GM12878 (cell line): ENCODE measurements at regions not wholly inside any gene's neighbourhood (a gene's known extent, or its start where the extent isn't known, plus 50 kb on each side); places are given as distances from the start of the nearest gene placed in this dataset.

Experiments
- ATAC-seq: fragments of 200-7000 bp; cut with Tn5 transposase; 3 replicates; pipeline ENCODE4 v1.9.1; 2020; ENCODE audit warnings: mild to moderate bottlenecking, moderate library complexity
- BruUV-seq: library from RNA; stranded (reverse); fragments of 400-500 nt; replicated peaks from 2 replicates; lab custom pipeline; 2021; lab: Mats Ljungman, UMichigan
- CTCF ChIA-PET: fragments of 300-600 bp; sonication (Branson Sonifier 250); formaldehyde crosslinking; extraction: SDS; loops from one replicate; lab custom pipeline; 2021; ENCODE audit warnings: inconsistent platforms; lab: Yijun Ruan, JAX
- POLR2A ChIA-PET: fragments of 350-600 bp; formaldehyde crosslinking; extraction: SDS; loops from one replicate; lab custom pipeline; 2021; ENCODE audit warnings: inconsistent platforms; lab: Charles Lee
- RAD21 ChIA-PET: fragments of 300-600 bp; sonication (Branson Sonifier 250); formaldehyde crosslinking; loops from one replicate; lab custom pipeline; 2023; ENCODE audit warnings: antibody characterized with exemption; ENCODE audit not compliant: unreplicated experiment; lab: Charles Lee
- SMC1A ChIA-PET: fragments of 300-600 bp; sonication (Branson Sonifier 250); formaldehyde crosslinking; loops from one replicate; lab custom pipeline; 2023; ENCODE audit not compliant: unreplicated experiment, uncharacterized antibody; lab: Charles Lee
- DNase-seq: peaks from one replicate; pipeline ENCODE4 v3.0.0-alpha.2; 2011; ENCODE audit warnings: low read depth, low spot score
- FAIRE-seq: peaks from 3 replicates; lab custom pipeline; 2011; peaks lifted over from hg19 to GRCh38; lab: Jason Lieb, UNC
- H2AFZ ChIP-seq: 2 replicates; pipeline ENCODE4 v1.6.0; 2011; ENCODE audit warnings: low read depth, low read length, control low read depth; ENCODE audit not compliant: control insufficient read depth
- H3K27ac ChIP-seq: 2 replicates; pipeline ENCODE4 v1.5.1; 2011; ENCODE audit warnings: control low read depth; ENCODE audit not compliant: control insufficient read depth, insufficient read depth
- H3K27me3 ChIP-seq, 2 experiments: replicated peaks in 1 of 2; 2 replicates each; pipeline versions ENCODE4 v1.6.0 to v1.6.1; 2011; ENCODE audit warnings: low read length in 1 of 2; ENCODE audit not compliant: control insufficient read depth in 2 of 2, insufficient read depth in 2 of 2
- H3K36me3 ChIP-seq, 2 experiments: 2 replicates each; pipeline ENCODE4 v1.5.1; 2011; ENCODE audit warnings: low read length in 1 of 2; ENCODE audit not compliant: control insufficient read depth in 2 of 2, insufficient read depth in 2 of 2
- H3K4me1 ChIP-seq: 2 replicates; pipeline ENCODE4 v1.6.1; 2011; ENCODE audit warnings: mild to moderate bottlenecking, low read length, moderate library complexity, mixed read lengths; ENCODE audit not compliant: control insufficient read depth, insufficient read depth
- H3K4me2 ChIP-seq: 2 replicates; pipeline ENCODE4 v1.6.0; 2011; ENCODE audit warnings: control low read depth; ENCODE audit not compliant: control insufficient read depth, insufficient read depth
- H3K4me3 ChIP-seq: fragments of 200-600 bp; sonication (generic); 2 replicates; pipeline ENCODE4 v1.5.1; 2016
- H3K79me2 ChIP-seq: 2 replicates; pipeline ENCODE4 v1.6.0; 2011; ENCODE audit warnings: low read length; ENCODE audit not compliant: control insufficient read depth, insufficient read depth
- H3K9ac ChIP-seq: 2 replicates; pipeline ENCODE4 v1.8.0; 2011; ENCODE audit warnings: low read length, control low read depth, mixed read lengths; ENCODE audit not compliant: control insufficient read depth, insufficient read depth
- H3K9me3 ChIP-seq: replicated peaks from 3 replicates; pipeline ENCODE4 v1.5.1; 2011; ENCODE audit warnings: mild to moderate bottlenecking, low read length; ENCODE audit not compliant: control insufficient read depth, insufficient read depth
- H4K20me1 ChIP-seq: 2 replicates; pipeline ENCODE4 v1.6.0; 2011; ENCODE audit not compliant: control insufficient read depth, insufficient read depth
- CEBPB ChIP-seq, 2 experiments: fragments of 150-350 bp in 1 of 2; IDR thresholded peaks; 2 replicates each; pipeline ENCODE4 v1.6.1; 2012 to 2014; ENCODE audit warnings: low read depth in 2 of 2, low read length in 2 of 2, borderline replicate concordance in 1 of 2, inconsistent platforms in 1 of 2
- E4F1 ChIP-seq: fragments of 450-650 bp; IDR thresholded peaks from 2 replicates; pipeline ENCODE4 v1.6.1; 2018; ENCODE audit warnings: borderline replicate concordance, mild to moderate bottlenecking; ENCODE audit not compliant: partially characterized antibody
- EZH2 ChIP-seq: IDR thresholded peaks from 2 replicates; pipeline ENCODE4 v1.6.1; 2012; ENCODE audit warnings: low read depth, mild to moderate bottlenecking, control low read depth, inconsistent platforms, low read length, borderline replicate concordance; ENCODE audit not compliant: control insufficient read depth
- IRF3 ChIP-seq: fragments of 450-650 bp; IDR thresholded peaks from 2 replicates; pipeline ENCODE4 v1.6.1; 2014; ENCODE audit warnings: mild to moderate bottlenecking
- JUND ChIP-seq: IDR thresholded peaks from 2 replicates; pipeline ENCODE4 v1.6.1; 2012; ENCODE audit warnings: low read depth, mild to moderate bottlenecking, low read length, improper control_type of control experiment, moderate library complexity
- NFYB ChIP-seq: IDR thresholded peaks from 2 replicates; pipeline ENCODE4 v1.6.1; 2011; ENCODE audit warnings: low read depth, mild to moderate bottlenecking, low read length, improper control_type of control experiment, moderate library complexity; ENCODE audit not compliant: insufficient read depth
- NR2C1 ChIP-seq: fragments of 450-650 bp; IDR thresholded peaks from 2 replicates; pipeline ENCODE4 v1.6.1; 2017; ENCODE audit warnings: antibody characterized with exemption, mild to moderate bottlenecking, moderate library complexity
- RELA ChIP-seq: fragments of 450-650 bp; IDR thresholded peaks from 2 replicates; pipeline ENCODE4 v1.8.0; 2014; ENCODE audit warnings: borderline replicate concordance; ENCODE audit not compliant: partially characterized antibody
- SP1 ChIP-seq: IDR thresholded peaks from one replicate; pipeline ENCODE4 v1.6.1; 2011; ENCODE audit warnings: low read depth, low read length
- ZBTB4 ChIP-seq: fragments of 450-650 bp; formaldehyde crosslinking; IDR thresholded peaks from 2 replicates; pipeline ENCODE4 v1.4.0; 2022; ENCODE audit warnings: mild to moderate bottlenecking, moderate library complexity
- ZBTB40 ChIP-seq: fragments of 450-650 bp; IDR thresholded peaks from 2 replicates; pipeline ENCODE4 v1.6.1; 2016; ENCODE audit warnings: mild to moderate bottlenecking, moderate library complexity, borderline replicate concordance
- WGBS: methylation state at CpG from one replicate; pipeline ENCODE4 v1.1.6; 2016; ENCODE audit warnings: low lambda C conversion rate; ENCODE audit not compliant: insufficient replicate concordance, insufficient coverage; ENCODE audit errors: missing lambda C conversion rate; 5-methylcytosine and 5-hydroxymethylcytosine counted together
- in situ Hi-C: fragments of 300-500 bp; cut with MboI; formaldehyde crosslinking; loops from 9 replicates; pipeline ENCODE4 v1.14.3; 2018; ENCODE audit warnings: mixed read lengths
- intact Hi-C: fragments of 100-400 bp; cut with micrococcal nuclease; formaldehyde crosslinking; loops from one replicate; pipeline ENCODE4 v1.14.2; 2022; ENCODE audit not compliant: unreplicated experiment

GRCh38 chr10:129120441-129120840 is 346.6 kb upstream of the MGMT start:
- Histone ChIP-seq H4K20me1 (no peaks in the 10 kb centered on the region), H3K27me3 (no peaks in the 10 kb centered on the region), H2AFZ (no peak overlapping the region), H3K36me3 (no peaks in the 10 kb centered on the region), H3K4me1 (no peaks in the 10 kb centered on the region), H3K4me2 (no peak overlapping the region), H3K9ac (no peak overlapping the region), H3K27ac (no peak overlapping the region), H3K9me3 (no peaks in the 10 kb centered on the region), H3K79me2 (no peaks in the 10 kb centered on the region), H3K4me3 (no peak overlapping the region)
- CTCF ChIA-PET: no interaction called here
- FAIRE-seq: no peak
- POLR2A ChIA-PET: no interaction called here
- TF ChIP-seq IRF3 (no peak), ZBTB40 (no peak), NR2C1 (no peak), JUND (no peak), SP1 (no peak), CEBPB (IDR thresholded peaks at IDR 0.05; ENCODE audit: borderline replicate concordance in 1 of 2, low read depth in 2 of 2, low read length in 2 of 2) (no peak), NFYB (no peak), ZBTB4 (CRISPR knock-in tag) (no peak), E4F1 (no peak), EZH2 (no peak), RELA (no peak)
- no TSS peak for BruUV-seq
- intact Hi-C loops (no loop called here), in situ Hi-C loops (no loop called here)
- RAD21 ChIA-PET: no interaction called here
- WGBS: 0% methylated on average over 2 of the region's 2 CpGs
- DNase-seq: no peak
- no peak for ATAC-seq
- SMC1A ChIA-PET: no interaction called here
